Thyroid gland (tissue), 4 donors: ENCODE measurements at regions not wholly inside any gene's neighbourhood (a gene's known extent, or its start where the extent isn't known, plus 50 kb on each side); places are given as distances from the start of the nearest gene placed in this dataset.

Experiments used
- POLR2A ChIP-seq, 2 donors: fragments of 450-650 bp; IDR thresholded peaks; one replicate each; pipeline ENCODE4 v1.6.1; 2017; ENCODE audit warnings: antibody characterized with exemption in 2 of 2, mild to moderate bottlenecking in 2 of 2, moderate library complexity in 1 of 2
- TF ChIP-seq, protein P1 (sequence below), 6 experiments: fragments of 200-600 bp in 3 of 6; fragments of 450-650 bp in 3 of 6; sonication (generic) in 3 of 6; IDR thresholded peaks; one replicate each; pipeline ENCODE4 v1.5.1; 2016 to 2019; ENCODE audit warnings: antibody characterized with exemption in 6 of 6, mild to moderate bottlenecking in 2 of 6, inconsistent platforms in 1 of 6, moderate library complexity in 1 of 6

DNA sequence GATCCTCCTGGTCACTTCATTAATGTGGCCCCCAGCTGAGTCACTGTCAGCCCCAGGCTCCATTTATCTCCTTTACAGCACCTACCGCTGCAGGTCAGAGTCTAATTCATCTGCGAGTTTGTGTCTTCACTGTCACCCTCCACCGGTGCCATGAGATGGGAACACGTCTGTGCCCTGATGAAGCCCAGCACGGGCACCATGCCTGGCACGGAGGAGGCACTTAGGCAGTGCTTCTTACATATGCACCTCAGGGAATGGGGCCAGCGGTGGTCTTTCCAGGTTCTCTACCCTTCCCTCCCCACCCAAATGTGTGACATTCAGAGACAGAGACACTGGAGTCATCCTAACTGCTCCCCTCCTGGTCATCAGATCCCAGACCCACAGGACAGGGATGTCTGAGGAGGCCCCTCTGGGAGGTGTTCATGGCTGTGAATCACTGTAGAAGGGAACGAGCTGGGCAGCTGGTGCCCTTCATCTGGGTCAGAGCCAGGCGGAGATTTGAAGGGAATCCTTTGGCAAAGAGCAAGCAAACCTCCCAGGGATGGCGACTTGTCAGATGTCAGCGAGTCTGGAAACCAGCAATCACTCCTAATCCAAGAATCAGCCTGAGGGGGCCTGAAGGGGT, 364.6 kb downstream of the PREX1 start:
- TF ChIP-seq, protein P1, sequence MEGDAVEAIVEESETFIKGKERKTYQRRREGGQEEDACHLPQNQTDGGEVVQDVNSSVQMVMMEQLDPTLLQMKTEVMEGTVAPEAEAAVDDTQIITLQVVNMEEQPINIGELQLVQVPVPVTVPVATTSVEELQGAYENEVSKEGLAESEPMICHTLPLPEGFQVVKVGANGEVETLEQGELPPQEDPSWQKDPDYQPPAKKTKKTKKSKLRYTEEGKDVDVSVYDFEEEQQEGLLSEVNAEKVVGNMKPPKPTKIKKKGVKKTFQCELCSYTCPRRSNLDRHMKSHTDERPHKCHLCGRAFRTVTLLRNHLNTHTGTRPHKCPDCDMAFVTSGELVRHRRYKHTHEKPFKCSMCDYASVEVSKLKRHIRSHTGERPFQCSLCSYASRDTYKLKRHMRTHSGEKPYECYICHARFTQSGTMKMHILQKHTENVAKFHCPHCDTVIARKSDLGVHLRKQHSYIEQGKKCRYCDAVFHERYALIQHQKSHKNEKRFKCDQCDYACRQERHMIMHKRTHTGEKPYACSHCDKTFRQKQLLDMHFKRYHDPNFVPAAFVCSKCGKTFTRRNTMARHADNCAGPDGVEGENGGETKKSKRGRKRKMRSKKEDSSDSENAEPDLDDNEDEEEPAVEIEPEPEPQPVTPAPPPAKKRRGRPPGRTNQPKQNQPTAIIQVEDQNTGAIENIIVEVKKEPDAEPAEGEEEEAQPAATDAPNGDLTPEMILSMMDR (IDR thresholded peaks at IDR 0.05) = no peak
- no peak for TF ChIP-seq POLR2A (IDR thresholded peaks at IDR 0.05)
